ENCODE measurements at regions not wholly inside any gene's neighbourhood (a gene's known extent, or its start where the extent isn't known, plus 50 kb on each side); places are given as distances from the start of the nearest gene placed in this dataset.

GRCh38 chr6:137697267-137697938 lies 169.7 kb upstream of the TNFAIP3 start:
- no peak; the same call in 1 of the 2 replicates for TF ChIP-seq CTCF (conservative IDR thresholded peaks at IDR 0.05; ENCODE audit: low read length)
- no peak overlapping the region for H3K4me3 ChIP-seq (ENCODE audit: low read length)
- DNase-seq (ENCODE audit: low read depth) = peak; percentile 84

- no peak overlapping the region for H3K4me3 ChIP-seq (ENCODE audit: low read length)
- TF ChIP-seq CTCF (conservative IDR thresholded peaks at IDR 0.05; ENCODE audit: low read length) = no peak
- DNase-seq (ENCODE audit: low read depth) = peak; percentile 36
Observed at GRCh38 chr6:137698636-137699030, 168.4 kb upstream of the TNFAIP3 start.

GRCh38 chr6:137699031-137699683 lies 167.9 kb upstream of the TNFAIP3 start:
- TF ChIP-seq CTCF (conservative IDR thresholded peaks at IDR 0.05; ENCODE audit: low read length) = no peak
- DNase-seq (ENCODE audit: low read depth) = no peak
- H3K4me3 ChIP-seq (ENCODE audit: low read length) = no peak overlapping the region

- no peak for TF ChIP-seq CTCF (conservative IDR thresholded peaks at IDR 0.05; ENCODE audit: low read length)
- no peak for DNase-seq (ENCODE audit: low read depth)
- no peak overlapping the region for H3K4me3 ChIP-seq (ENCODE audit: low read length)
Observed at GRCh38 chr6:137700161-137700560, 166.9 kb upstream of the TNFAIP3 start.

- DNase-seq (ENCODE audit: low read depth) = no peak
- TF ChIP-seq CTCF (conservative IDR thresholded peaks at IDR 0.05; ENCODE audit: low read length) = no peak
- no peak overlapping the region for H3K4me3 ChIP-seq (ENCODE audit: low read length)
Observed at GRCh38 chr6:137700751-137701477, 166.1 kb upstream of the TNFAIP3 start.

- no peak overlapping the region for H3K4me3 ChIP-seq (ENCODE audit: low read length)
- no peak for TF ChIP-seq CTCF (conservative IDR thresholded peaks at IDR 0.05; ENCODE audit: low read length)
- no peak for DNase-seq (ENCODE audit: low read depth)
Observed at GRCh38 chr6:137701942-137702341, 165.1 kb upstream of the TNFAIP3 start.

Data from AG10803 (cell line).